BJ (cell line): ENCODE measurements at regions not wholly inside any gene's neighbourhood (a gene's known extent, or its start where the extent isn't known, plus 50 kb on each side); places are given as distances from the start of the nearest gene placed in this dataset.
"Not testable (repeated sequence)": the region's sequence is repeated elsewhere in the genome, so short reads cannot be mapped to it uniquely, and the experiment has no call there.

Experiments
- CTCF ChIA-PET: fragments of 350-600 bp; formaldehyde crosslinking; extraction: SDS; loops from one replicate; lab custom pipeline; 2021; ENCODE audit warnings: antibody characterized with exemption, inconsistent platforms; lab: Yijun Ruan, JAX
- POLR2A ChIA-PET: fragments of 300-600 bp; sonication (Branson Sonifier 250); formaldehyde crosslinking; extraction: SDS; loops from one replicate; lab custom pipeline; 2021; ENCODE audit warnings: antibody characterized with exemption; lab: Charles Lee
- DNase-seq: peaks from one replicate; pipeline ENCODE4 v3.0.0-alpha.2; 2011; ENCODE audit warnings: low read depth
- H3K27me3 ChIP-seq: 2 replicates; pipeline ENCODE4 v1.6.0; 2011; ENCODE audit warnings: low read length; ENCODE audit not compliant: control insufficient read depth, insufficient read depth
- H3K36me3 ChIP-seq: 2 replicates; pipeline ENCODE4 v1.5.1; 2011; ENCODE audit warnings: low read length; ENCODE audit not compliant: control insufficient read depth, insufficient read depth
- H3K4me3 ChIP-seq: 2 replicates; pipeline ENCODE4 v1.5.1; 2011; ENCODE audit warnings: low read depth, mild to moderate bottlenecking, control low read depth, low read length
- TF ChIP-seq, protein P1 (sequence below): IDR thresholded peaks from 2 replicates; pipeline ENCODE4 v1.5.1; 2011; ENCODE audit warnings: low read depth, mild to moderate bottlenecking, control low read depth, inconsistent platforms, low read length, moderate library complexity; ENCODE audit not compliant: insufficient read depth

DNA sequence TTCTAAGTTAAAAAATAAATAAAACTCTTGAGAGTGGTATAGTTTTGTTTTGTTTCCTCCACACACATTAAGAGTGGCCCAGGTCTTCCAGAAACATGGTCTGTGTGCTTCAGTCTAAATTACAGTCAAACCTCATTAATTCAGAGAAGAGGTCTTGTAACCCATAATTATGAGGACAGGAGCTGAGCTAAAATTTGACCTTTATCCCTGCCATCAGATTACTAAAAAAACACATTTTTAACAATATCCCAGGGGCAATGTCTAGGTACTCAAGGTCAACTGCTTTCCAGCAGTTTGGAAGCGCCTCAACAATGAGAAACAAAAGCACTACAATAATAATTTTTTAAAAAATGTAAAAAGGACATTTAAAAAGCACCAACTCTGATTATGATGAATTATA lies 184.1 kb upstream of the PFKP start:
- H3K27me3 ChIP-seq, result no peaks in the 10 kb centered on the region
- DNase-seq, result no peak
- ChIA-PET POLR2A (no interaction called here), CTCF (interaction anchor here (0.7 kb wide), 1 partner anchor 83 kb away, joined by 3 read pairs; no protein-coding TSS in a partner anchor)
- TF ChIP-seq, protein P1, sequence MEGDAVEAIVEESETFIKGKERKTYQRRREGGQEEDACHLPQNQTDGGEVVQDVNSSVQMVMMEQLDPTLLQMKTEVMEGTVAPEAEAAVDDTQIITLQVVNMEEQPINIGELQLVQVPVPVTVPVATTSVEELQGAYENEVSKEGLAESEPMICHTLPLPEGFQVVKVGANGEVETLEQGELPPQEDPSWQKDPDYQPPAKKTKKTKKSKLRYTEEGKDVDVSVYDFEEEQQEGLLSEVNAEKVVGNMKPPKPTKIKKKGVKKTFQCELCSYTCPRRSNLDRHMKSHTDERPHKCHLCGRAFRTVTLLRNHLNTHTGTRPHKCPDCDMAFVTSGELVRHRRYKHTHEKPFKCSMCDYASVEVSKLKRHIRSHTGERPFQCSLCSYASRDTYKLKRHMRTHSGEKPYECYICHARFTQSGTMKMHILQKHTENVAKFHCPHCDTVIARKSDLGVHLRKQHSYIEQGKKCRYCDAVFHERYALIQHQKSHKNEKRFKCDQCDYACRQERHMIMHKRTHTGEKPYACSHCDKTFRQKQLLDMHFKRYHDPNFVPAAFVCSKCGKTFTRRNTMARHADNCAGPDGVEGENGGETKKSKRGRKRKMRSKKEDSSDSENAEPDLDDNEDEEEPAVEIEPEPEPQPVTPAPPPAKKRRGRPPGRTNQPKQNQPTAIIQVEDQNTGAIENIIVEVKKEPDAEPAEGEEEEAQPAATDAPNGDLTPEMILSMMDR, result no peak
- no peaks in the 10 kb centered on the region for H3K36me3 ChIP-seq
- no peak overlapping the region for H3K4me3 ChIP-seq

DNA sequence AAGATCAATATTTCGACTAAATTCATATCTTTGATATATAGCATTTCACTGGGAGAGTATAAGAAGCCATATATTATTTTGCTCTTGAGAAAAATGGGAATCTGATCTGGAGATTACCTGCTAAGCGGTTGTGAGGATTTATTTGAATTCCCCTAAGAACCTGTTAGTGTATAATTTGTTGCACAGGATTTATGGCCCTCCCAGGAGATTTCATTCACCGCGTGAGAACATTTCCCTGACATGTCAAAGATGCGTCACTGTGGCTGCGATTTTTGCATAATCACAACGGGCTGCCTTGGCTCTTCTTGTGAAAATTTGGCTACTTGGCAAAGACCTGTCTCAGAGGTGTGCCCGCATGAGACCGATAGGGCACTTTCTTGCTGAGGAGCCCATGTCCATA lies 184.7 kb upstream of the PFKP start:
- no peak overlapping the region for H3K4me3 ChIP-seq
- no peaks in the 10 kb centered on the region for H3K27me3 ChIP-seq
- TF ChIP-seq, protein P1, result no peak
- no peaks in the 10 kb centered on the region for H3K36me3 ChIP-seq
- POLR2A ChIA-PET, result no interaction called here
- DNase-seq, result no peak
- CTCF ChIA-PET, result no interaction called here

DNA sequence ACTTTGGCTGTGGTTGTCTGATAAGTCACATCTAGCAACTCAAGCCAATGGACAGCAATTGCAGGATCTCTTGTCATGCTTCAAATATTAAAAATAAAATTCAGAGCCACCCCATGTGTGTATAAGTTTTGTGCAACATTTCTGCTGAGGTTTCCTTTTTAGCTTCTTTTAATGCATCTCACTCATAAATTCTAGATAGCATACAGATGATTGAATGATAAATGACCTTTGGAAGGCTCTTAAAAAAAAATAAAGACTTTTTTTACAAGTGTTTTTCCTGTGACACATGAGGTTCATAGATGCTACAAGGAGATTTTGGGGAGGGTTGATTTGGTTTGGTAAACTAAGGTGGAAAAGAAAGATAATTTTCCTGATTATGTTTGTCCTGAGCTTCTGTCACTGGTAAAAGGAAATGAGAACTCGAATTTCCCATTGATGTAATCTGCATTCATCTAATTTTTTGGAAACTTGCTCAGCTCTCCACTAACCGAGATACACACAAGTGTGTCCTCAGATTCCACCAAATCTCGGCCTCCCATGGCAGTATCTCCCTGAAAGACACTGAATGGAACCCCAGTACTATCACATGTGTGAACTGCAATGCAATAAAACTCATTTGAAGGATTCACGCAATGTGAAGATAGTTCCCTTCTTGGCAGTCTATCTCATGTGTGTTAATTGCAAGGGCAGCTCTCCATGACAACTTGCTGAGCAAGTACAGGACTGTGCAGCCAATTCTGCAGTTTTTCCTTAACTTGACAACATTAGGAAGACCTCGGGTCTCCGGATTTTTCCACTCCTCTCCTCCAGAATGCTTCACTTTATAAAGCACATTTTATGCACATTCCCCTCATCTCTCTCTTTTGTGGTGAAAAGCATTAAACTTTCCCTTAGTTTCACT lies 185.4 kb upstream of the PFKP start:
- no peaks in the 10 kb centered on the region for H3K27me3 ChIP-seq
- CTCF ChIA-PET, result no interaction called here
- DNase-seq, result no peak
- POLR2A ChIA-PET, result no interaction called here
- no peak overlapping the region for H3K4me3 ChIP-seq
- no peaks in the 10 kb centered on the region for H3K36me3 ChIP-seq
- TF ChIP-seq, protein P1, result no peak

DNA sequence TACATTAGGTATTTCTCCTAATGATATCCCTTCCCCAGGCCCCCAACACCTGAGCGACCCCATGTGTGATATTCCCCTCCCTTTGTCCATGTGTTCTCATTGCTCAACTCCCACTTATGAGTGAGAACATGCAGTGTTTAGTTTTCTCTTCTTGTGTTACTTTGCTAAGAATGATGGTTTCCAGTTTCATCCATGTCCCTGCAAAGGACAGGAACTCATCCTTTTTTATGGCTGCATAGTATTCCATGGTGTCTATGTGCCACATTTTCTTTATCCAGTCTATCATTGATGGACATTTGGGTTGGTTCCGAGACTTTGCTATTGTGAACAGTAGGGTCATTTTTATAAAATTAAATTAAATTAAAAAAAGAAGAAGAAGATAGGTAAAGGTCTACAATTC lies 187.3 kb upstream of the PFKP start:
- CTCF ChIA-PET, DNase-seq, H3K27me3 ChIP-seq, POLR2A ChIA-PET, H3K4me3 ChIP-seq, H3K36me3 ChIP-seq: not testable (repeated sequence)

DNA sequence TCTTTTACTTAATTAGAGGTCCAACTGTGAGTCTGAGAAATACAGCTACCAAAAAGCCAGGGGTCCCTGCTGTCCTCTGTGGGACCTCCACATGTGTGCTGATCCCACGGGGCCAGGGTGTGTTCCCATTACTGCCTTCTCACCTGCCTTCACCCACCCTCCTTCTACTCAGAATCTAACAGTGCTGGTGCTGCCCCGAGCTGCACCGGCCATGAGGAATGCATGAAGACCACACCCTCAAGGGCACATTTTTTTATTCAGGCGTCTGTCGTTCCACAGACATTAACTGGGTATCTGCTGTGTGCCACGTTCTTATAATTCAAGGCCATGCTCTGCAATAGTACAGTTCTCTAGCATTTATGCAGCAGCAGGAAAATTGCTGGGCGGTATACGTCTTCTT lies 188.5 kb upstream of the PFKP start:
- Histone ChIP-seq H3K27me3 (no peaks in the 10 kb centered on the region), H3K36me3 (no peaks in the 10 kb centered on the region), H3K4me3 (no peak overlapping the region)
- DNase-seq, result no peak
- CTCF ChIA-PET, result no interaction called here
- POLR2A ChIA-PET, result no interaction called here
- TF ChIP-seq, protein P1, result no peak
